ENCODE measurements at regions not wholly inside any gene's neighbourhood (a gene's known extent, or its start where the extent isn't known, plus 50 kb on each side); places are given as distances from the start of the nearest gene placed in this dataset.

DNA sequence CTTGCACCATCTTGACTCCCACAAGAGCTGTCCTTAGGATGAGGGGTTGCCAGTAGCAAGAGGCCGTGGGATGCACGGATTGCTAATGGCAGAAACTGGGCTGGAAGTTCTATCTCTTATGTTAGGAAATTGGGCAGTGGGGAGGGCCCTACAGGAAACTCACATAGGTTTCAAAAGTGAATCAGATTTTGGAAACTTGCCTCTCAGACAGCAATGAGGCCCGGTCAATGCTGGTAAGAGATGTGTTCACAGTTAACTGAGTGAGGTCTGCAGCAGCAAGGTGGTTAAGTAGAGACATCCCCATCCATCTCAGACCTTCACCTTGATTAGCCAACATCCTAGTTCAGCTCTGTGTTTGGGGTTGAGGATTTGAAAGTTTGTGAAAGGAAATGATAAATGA lies 164.7 kb downstream of the ABCA8 start:
- peak overlapping the region in 8 of 10 donors; percentile 27 to 89 (median 66) for H3K27ac ChIP-seq
- peaks cover 0 to 15% (median 0%) of the 10 kb centered on the region in 11 donors for H3K9me3 ChIP-seq
- DNase-seq = no peak
- H3K4me1 ChIP-seq = peaks cover 0 to 55% (median 33%) of the 10 kb centered on the region in 9 donors
- no peak overlapping the region for H3K4me3 ChIP-seq
- intact Hi-C loops (cut with DNase I) = loop anchor here in 2 of 10 donors (5.0 to 10.0 kb wide), 3 partner anchors 64 to 182 kb away; no protein-coding TSS in a partner anchor
- ATAC-seq = peak in 2 of 8 donors; percentile 12 to 16
- H3K36me3 ChIP-seq = no peaks in the 10 kb centered on the region
- TF ChIP-seq, protein P1, sequence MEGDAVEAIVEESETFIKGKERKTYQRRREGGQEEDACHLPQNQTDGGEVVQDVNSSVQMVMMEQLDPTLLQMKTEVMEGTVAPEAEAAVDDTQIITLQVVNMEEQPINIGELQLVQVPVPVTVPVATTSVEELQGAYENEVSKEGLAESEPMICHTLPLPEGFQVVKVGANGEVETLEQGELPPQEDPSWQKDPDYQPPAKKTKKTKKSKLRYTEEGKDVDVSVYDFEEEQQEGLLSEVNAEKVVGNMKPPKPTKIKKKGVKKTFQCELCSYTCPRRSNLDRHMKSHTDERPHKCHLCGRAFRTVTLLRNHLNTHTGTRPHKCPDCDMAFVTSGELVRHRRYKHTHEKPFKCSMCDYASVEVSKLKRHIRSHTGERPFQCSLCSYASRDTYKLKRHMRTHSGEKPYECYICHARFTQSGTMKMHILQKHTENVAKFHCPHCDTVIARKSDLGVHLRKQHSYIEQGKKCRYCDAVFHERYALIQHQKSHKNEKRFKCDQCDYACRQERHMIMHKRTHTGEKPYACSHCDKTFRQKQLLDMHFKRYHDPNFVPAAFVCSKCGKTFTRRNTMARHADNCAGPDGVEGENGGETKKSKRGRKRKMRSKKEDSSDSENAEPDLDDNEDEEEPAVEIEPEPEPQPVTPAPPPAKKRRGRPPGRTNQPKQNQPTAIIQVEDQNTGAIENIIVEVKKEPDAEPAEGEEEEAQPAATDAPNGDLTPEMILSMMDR (IDR thresholded peaks at IDR 0.05) = no peak
- H3K27me3 ChIP-seq = peaks cover 0 to 6% (median 0%) of the 10 kb centered on the region in 7 donors
- 79 to 83% methylated on average over 3 of the region's 3 CpGs for WGBS, 2 donors

DNA sequence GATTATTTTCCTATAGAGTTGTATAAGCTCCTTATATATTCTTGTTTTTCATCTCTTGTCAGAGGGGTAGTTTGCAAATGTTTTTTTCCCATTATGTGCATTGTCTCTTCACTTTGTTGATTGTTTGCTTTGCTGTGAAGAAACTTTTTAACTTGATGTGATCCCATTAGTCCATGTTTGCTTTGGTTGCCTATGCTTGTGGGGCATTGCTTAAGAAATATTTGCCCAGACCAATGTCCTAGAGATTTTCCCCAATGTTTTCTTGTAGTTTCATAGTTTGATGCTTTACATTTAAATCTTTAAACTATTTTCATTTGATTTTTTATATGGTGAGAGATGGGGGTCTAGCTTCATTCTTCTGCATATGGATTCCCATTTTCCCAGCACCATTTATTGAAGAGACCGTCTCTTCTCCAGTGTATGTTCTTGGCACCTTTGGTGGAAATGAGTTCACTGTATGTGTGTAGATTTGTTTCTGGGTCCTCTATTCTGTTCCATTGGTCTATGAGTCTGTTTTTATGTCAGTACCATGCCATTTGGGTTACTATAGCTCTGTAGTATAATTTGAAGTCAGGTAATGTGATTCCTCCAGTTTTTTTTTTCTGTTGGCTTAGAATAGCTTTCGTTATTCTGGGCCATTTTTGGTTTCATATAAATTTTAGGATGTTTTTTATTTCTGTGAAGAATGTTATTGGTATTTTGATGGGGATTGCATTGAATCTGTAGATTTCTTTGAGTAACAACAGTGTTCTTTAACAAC lies 165.8 kb downstream of the ABCA8 start:
- H3K36me3 ChIP-seq = no peaks in the 10 kb centered on the region

DNA sequence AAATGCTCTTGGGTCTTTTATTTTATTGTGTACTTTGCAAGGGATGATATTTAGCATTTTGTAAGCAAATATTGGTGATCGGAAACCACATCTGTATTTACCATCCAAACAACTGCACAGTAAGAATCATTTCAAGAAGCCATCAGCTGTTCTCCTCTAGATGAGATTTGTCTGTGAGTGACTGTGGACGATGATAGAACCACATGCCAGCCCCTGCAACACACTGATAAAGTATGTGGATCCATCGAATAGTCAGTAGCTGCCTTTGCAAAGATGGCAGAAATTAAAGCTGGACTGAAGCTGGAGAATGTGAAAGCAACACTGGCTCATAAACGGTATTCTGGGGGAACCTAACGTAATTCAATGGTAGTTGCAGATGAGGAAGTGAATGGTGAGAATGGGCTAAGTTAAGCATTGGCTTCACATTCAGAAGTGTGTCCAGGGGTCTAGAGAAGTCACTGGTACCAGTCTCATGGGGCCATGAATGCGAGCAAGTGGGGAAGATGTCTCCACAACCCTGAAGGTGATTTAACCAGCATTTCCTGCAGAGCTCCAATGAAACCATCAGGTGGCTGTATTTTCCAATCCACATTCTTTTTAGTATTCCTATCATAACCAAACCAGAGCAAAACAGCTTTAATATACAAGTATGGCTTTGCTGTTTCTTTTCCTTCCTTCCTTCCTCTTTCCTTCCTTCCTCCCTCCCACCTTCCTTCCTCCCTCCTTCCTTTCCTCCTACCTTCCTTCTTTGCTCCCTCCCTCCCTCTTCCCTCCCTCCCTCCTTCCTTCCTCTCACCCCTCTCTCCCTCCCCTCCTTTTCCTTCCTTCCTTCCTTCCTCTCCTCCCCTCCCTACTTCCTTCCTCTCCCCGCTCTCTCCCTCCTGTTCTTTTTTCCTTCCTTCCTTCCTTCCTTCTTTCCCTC lies 169.4 kb downstream of the ABCA8 start:
- intact Hi-C loops (cut with DNase I) = loop anchor here in 1 of 10 donors (10.0 kb wide), 1 partner anchor 119 kb away; no protein-coding TSS in a partner anchor
- WGBS, 2 donors = 82 to 83% methylated on average over 7 of the region's 7 CpGs
- DNase-seq (no peak), ATAC-seq (no peak)
- peaks cover 0 to 13% (median 0%) of the 10 kb centered on the region in 9 donors for H3K4me1 ChIP-seq
- H3K4me3 ChIP-seq = no peak overlapping the region
- no peaks in the 10 kb centered on the region for H3K36me3 ChIP-seq
- peaks cover 0 to 2% (median 0%) of the 10 kb centered on the region in 7 donors for H3K27me3 ChIP-seq
- no peak overlapping the region for H3K27ac ChIP-seq
- TF ChIP-seq, protein P1 (IDR thresholded peaks at IDR 0.05) = no peak
- H3K9me3 ChIP-seq = peaks cover 0 to 26% (median 0%) of the 10 kb centered on the region in 11 donors

More for the DNA sequence above, 165.8 kb downstream of the ABCA8 start:
- intact Hi-C loops (cut with DNase I) = loop anchor here in 1 of 10 donors (10.0 kb wide), 1 partner anchor 115 kb away; no protein-coding TSS in a partner anchor
- H3K27me3 ChIP-seq = peaks cover 0 to 6% (median 0%) of the 10 kb centered on the region in 7 donors
- peaks cover 0 to 15% (median 0%) of the 10 kb centered on the region in 11 donors for H3K9me3 ChIP-seq
- TF ChIP-seq, protein P1 (IDR thresholded peaks at IDR 0.05) = no peak
- ATAC-seq (no peak), DNase-seq (no peak)
- peaks cover 0 to 44% (median 27%) of the 10 kb centered on the region in 9 donors for H3K4me1 ChIP-seq
- 90 to 96% methylated on average over 2 of the region's 2 CpGs for WGBS, 2 donors
- H3K27ac ChIP-seq = no peak overlapping the region
- H3K4me3 ChIP-seq = no peak overlapping the region

DNA sequence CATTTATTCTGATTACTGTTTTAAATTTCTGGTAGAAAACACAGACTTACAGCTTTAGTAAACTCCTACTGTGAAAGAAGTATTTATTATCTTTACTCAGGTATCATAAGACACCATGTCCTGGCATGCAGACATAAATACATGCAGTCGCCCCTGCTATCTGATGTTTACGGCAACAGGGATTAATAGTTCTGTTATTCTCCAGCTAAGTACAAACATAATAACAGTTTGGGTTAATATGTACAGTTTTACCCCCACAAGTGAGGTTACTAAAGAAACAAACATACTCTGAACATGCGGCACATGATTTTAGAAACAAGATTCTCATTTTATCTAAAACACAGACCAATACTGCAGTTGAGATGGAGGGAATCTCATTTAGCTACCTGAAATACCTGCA lies 170.8 kb downstream of the ABCA8 start:
- H3K4me1 ChIP-seq = peaks cover 0 to 13% (median 0%) of the 10 kb centered on the region in 9 donors
- no peaks in the 10 kb centered on the region for H3K27me3 ChIP-seq
- intact Hi-C loops (cut with DNase I) = loop anchor here in 1 of 10 donors (10.0 kb wide), 1 partner anchor 120 kb away; no protein-coding TSS in a partner anchor
- DNase-seq = no peak
- H3K9me3 ChIP-seq = peaks cover 0 to 18% (median 0%) of the 10 kb centered on the region in 11 donors
- WGBS, 2 donors = 77 to 79% methylated on average over 3 of the region's 3 CpGs
- TF ChIP-seq, protein P1 (IDR thresholded peaks at IDR 0.05) = no peak
- H3K4me3 ChIP-seq = no peak overlapping the region
- peak overlapping the region in 3 of 10 donors; percentile 27 to 43 (median 41) for H3K27ac ChIP-seq
- no peaks in the 10 kb centered on the region for H3K36me3 ChIP-seq
- no peak for ATAC-seq

All from heart right ventricle (tissue), 16 donors.